ENCODE measurements at regions not wholly inside any gene's neighbourhood (a gene's known extent, or its start where the extent isn't known, plus 50 kb on each side); places are given as distances from the start of the nearest gene placed in this dataset.

- TF ChIP-seq, protein P1, sequence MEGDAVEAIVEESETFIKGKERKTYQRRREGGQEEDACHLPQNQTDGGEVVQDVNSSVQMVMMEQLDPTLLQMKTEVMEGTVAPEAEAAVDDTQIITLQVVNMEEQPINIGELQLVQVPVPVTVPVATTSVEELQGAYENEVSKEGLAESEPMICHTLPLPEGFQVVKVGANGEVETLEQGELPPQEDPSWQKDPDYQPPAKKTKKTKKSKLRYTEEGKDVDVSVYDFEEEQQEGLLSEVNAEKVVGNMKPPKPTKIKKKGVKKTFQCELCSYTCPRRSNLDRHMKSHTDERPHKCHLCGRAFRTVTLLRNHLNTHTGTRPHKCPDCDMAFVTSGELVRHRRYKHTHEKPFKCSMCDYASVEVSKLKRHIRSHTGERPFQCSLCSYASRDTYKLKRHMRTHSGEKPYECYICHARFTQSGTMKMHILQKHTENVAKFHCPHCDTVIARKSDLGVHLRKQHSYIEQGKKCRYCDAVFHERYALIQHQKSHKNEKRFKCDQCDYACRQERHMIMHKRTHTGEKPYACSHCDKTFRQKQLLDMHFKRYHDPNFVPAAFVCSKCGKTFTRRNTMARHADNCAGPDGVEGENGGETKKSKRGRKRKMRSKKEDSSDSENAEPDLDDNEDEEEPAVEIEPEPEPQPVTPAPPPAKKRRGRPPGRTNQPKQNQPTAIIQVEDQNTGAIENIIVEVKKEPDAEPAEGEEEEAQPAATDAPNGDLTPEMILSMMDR (IDR thresholded peaks at IDR 0.05), result no peak
- TF ChIP-seq POLR2A (IDR thresholded peaks at IDR 0.05) (no peak), POLR2AphosphoS5 (IDR thresholded peaks at IDR 0.05) (no peak)
These were observed 96.9 kb upstream of the TSC22D2 start for GRCh38 chr3:150311156-150311555.

Measured in gastroesophageal sphincter (tissue), 3 donors.